Thyroid gland (tissue), 4 donors: ENCODE measurements at regions not wholly inside any gene's neighbourhood (a gene's known extent, or its start where the extent isn't known, plus 50 kb on each side); places are given as distances from the start of the nearest gene placed in this dataset.

Source experiments
- DNase-seq, 2 donors: peaks; one replicate each; pipeline ENCODE4 v3.0.0-alpha.2; 2019
- H3K27ac ChIP-seq, 3 donors: fragments of 200-600 bp; sonication (generic); 1 replicate in 2 of 3; 2 replicates in 1 of 3; pipeline ENCODE4 v1.5.1; 2016 to 2019; ENCODE audit warnings: mild to moderate bottlenecking in 1 of 3, moderate library complexity in 1 of 3
- H3K27me3 ChIP-seq: fragments of 200-600 bp; sonication (generic); one replicate; pipeline ENCODE4 v1.5.1; 2019
- H3K36me3 ChIP-seq, 2 donors: fragments of 200-600 bp; sonication (generic); one replicate each; pipeline ENCODE4 v1.5.1; 2016 to 2019
- H3K4me1 ChIP-seq, 2 donors: fragments of 200-600 bp; sonication (generic); one replicate each; pipeline ENCODE4 v1.5.1; 2017 to 2019
- H3K4me3 ChIP-seq, 3 donors: fragments of 200-600 bp; sonication (generic); replicated peaks in 1 of 3; 1 replicate in 2 of 3; 2 replicates in 1 of 3; pipeline ENCODE4 v1.5.1; 2016; ENCODE audit warnings: mild to moderate bottlenecking in 1 of 3
- H3K9me3 ChIP-seq: fragments of 200-600 bp; sonication (generic); one replicate; pipeline ENCODE4 v1.5.1; 2017
- POLR2A ChIP-seq, 2 donors: fragments of 450-650 bp; IDR thresholded peaks; one replicate each; pipeline ENCODE4 v1.6.1; 2017; ENCODE audit warnings: antibody characterized with exemption in 2 of 2, mild to moderate bottlenecking in 2 of 2, moderate library complexity in 1 of 2
- WGBS, 2 donors: methylation state at CpG; one replicate each; pipeline ENCODE4 v1.1.5; 2017; 5-methylcytosine and 5-hydroxymethylcytosine counted together
- intact Hi-C: fragments of 100-400 bp; cut with DNase I; formaldehyde crosslinking; loops from one replicate; pipeline ENCODE4 v1.15.1; 2023
- TF ChIP-seq, protein P1 (sequence below), 6 experiments: fragments of 200-600 bp in 3 of 6; fragments of 450-650 bp in 3 of 6; sonication (generic) in 3 of 6; IDR thresholded peaks; one replicate each; pipeline ENCODE4 v1.5.1; 2016 to 2019; ENCODE audit warnings: antibody characterized with exemption in 6 of 6, mild to moderate bottlenecking in 2 of 6, inconsistent platforms in 1 of 6, moderate library complexity in 1 of 6

DNA sequence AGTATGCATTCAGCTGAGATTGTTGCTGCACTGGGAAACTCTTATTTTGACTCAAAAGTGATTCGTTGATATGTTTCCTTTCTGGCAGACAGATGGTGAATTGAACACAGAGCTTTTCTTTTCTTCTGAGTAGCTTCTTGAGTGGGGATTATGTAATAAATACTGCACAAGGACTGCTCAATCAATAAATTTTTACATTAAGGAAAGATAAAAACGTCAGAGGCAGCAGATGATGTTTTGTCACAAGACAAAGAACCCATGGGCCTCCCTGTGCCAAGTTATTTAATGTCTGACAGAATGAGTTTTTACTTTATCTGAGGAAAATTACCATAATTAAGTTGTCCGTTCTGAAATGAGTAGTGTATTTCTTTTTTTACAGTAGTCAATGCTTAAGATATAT is 460.3 kb downstream of the UTRN start:
- 53 to 55% methylated on average over 3 of the region's 3 CpGs for WGBS, 2 donors
- Histone ChIP-seq H3K36me3 (peaks cover 0 to 11% of the 10 kb centered on the region in 2 donors), H3K4me3 (no peak overlapping the region), H3K4me1 (peaks cover 8 to 10% of the 10 kb centered on the region in 2 donors), H3K9me3 (no peaks in the 10 kb centered on the region), H3K27me3 (no peaks in the 10 kb centered on the region), H3K27ac (peak overlapping the region in 2 of 3 donors; percentile 1 to 41)
- intact Hi-C loops = no loop called here
- TF ChIP-seq, protein P1, sequence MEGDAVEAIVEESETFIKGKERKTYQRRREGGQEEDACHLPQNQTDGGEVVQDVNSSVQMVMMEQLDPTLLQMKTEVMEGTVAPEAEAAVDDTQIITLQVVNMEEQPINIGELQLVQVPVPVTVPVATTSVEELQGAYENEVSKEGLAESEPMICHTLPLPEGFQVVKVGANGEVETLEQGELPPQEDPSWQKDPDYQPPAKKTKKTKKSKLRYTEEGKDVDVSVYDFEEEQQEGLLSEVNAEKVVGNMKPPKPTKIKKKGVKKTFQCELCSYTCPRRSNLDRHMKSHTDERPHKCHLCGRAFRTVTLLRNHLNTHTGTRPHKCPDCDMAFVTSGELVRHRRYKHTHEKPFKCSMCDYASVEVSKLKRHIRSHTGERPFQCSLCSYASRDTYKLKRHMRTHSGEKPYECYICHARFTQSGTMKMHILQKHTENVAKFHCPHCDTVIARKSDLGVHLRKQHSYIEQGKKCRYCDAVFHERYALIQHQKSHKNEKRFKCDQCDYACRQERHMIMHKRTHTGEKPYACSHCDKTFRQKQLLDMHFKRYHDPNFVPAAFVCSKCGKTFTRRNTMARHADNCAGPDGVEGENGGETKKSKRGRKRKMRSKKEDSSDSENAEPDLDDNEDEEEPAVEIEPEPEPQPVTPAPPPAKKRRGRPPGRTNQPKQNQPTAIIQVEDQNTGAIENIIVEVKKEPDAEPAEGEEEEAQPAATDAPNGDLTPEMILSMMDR (IDR thresholded peaks at IDR 0.05) = no peak
- no peak for DNase-seq

DNA sequence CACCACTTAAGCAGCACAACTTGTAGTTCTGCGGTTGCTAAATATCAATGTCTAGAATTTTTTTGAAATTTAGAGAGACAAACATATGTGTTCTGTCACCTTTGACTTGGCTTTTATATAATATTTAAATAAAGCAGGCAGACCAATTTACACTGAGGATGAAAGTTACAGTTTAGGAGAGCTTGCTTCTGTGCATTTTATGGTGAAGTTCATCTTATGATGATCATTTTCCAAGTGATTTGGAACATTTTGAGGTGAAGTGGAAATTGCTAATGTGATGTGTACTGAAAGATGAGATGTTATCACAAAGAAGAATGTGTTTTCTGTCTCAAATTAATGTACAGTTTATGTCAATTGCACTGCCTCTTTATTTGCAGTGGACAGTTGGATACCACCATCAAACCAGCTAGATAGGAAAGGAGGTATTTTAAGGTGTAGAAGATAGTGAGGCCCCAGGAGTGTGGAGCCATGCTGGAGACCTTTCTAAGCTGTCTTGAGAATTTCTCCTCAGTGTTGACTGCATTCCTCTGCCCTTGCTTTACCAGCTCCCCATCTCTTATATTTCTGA is 461.9 kb downstream of the UTRN start:
- H3K27me3 ChIP-seq = no peaks in the 10 kb centered on the region
- no peak for DNase-seq
- 86 to 88% methylated on average over 1 of the region's 1 CpG for WGBS, 2 donors
- TF ChIP-seq, protein P1 (IDR thresholded peaks at IDR 0.05) = no peak
- TF ChIP-seq POLR2A (IDR thresholded peaks at IDR 0.05) = no peak
- no peak overlapping the region for H3K27ac ChIP-seq
- intact Hi-C loops = no loop called here
- peaks cover 8% of the 10 kb centered on the region in 2 donors for H3K4me1 ChIP-seq
- no peaks in the 10 kb centered on the region for H3K9me3 ChIP-seq
- H3K4me3 ChIP-seq = no peak overlapping the region
- H3K36me3 ChIP-seq = peaks cover 6 to 16% of the 10 kb centered on the region in 2 donors

DNA sequence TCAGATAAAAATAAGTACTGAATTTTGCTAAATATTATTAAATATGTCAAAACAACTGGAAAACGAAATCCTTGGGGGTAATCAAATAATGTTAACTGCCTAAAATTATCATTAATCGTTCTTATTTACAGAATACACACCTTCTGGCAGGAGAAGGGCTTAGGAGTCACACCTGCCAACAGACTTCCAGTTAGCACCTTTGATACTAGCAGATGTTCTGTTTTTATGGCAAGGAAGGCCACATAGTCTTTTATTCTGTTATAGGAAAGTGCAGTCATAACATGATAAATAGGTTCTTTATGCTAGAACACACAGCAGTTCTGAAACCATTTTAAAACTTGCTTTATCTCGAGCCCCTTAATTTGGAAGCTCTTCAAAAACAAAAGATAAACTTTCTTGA is 464.1 kb downstream of the UTRN start:
- H3K9me3 ChIP-seq = no peaks in the 10 kb centered on the region
- intact Hi-C loops = no loop called here
- no peak for DNase-seq
- no peak overlapping the region for H3K4me3 ChIP-seq
- no peak for TF ChIP-seq POLR2A (IDR thresholded peaks at IDR 0.05)
- TF ChIP-seq, protein P1 (IDR thresholded peaks at IDR 0.05) = no peak
- 87% methylated on average over 3 of the region's 3 CpGs for WGBS, 2 donors
- H3K4me1 ChIP-seq = peaks cover 8% of the 10 kb centered on the region in 2 donors
- no peak overlapping the region for H3K27ac ChIP-seq
- peaks cover 8 to 16% of the 10 kb centered on the region in 2 donors for H3K36me3 ChIP-seq
- H3K27me3 ChIP-seq = no peaks in the 10 kb centered on the region

DNA sequence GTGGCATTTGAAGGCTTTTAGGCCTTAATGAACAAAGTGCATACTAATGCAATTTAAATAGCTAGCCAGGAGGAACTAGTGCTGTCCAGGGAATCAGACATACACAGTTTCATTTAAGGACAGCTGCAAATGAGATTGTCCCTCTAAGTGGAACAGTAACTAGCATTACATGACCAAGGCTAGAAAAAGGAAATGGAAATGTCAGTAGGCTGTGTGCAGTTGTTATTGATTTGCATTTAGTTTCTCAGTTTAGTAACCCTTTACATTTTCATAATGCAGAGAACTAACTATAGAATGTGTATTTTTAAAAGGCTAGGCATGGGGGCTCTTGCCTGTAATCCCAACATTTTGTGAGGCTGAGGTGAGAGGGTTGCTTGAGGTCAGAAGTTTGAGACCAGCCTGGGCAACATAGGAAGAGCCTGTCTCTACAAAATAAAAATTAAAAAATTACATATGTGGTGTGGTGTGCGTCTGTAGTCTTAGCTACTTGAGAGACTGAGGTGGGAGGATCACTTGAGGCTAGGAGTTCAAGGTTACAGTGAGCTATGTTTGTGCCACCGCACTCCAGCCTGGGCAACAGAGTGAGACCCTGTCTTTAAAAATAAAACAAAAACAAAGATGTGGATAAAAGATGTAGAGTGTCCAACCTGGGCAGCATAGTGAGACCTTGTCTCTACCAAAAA is 468.0 kb downstream of the UTRN start:
- no peak for DNase-seq
- no peaks in the 10 kb centered on the region for H3K27me3 ChIP-seq
- intact Hi-C loops = no loop called here
- TF ChIP-seq POLR2A (IDR thresholded peaks at IDR 0.05) = no peak
- TF ChIP-seq, protein P1 (IDR thresholded peaks at IDR 0.05) = no peak
- H3K4me3 ChIP-seq = no peak overlapping the region
- peaks cover 8 to 12% of the 10 kb centered on the region in 2 donors for H3K36me3 ChIP-seq
- H3K4me1 ChIP-seq = peaks cover 11 to 24% of the 10 kb centered on the region in 2 donors
- H3K9me3 ChIP-seq = no peaks in the 10 kb centered on the region
- no peak overlapping the region for H3K27ac ChIP-seq
- WGBS, 2 donors = 95 to 96% methylated on average over 2 of the region's 2 CpGs

DNA sequence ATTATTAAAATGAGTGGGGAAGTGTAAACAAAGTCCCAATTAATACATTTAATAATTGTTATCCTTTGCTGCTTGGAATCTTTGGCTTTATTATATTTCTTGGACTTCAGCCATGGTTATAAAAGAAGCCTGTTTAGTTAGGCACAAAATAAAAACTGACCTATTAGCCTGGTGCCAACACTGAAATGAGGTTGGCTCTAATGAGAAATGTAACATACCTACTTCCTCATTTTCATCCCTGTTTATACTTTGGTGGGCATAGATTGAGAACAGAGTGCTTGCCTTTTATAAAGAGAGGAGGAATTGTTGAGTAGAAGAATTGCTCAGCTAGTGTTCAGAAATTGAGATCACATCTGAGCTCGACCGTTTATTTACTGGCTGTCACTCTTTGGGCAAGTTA is 471.3 kb downstream of the UTRN start:
- no peak for DNase-seq
- 63 to 67% methylated on average over 2 of the region's 2 CpGs for WGBS, 2 donors
- Histone ChIP-seq H3K4me1 (peaks cover 11 to 16% of the 10 kb centered on the region in 2 donors), H3K27me3 (no peaks in the 10 kb centered on the region), H3K9me3 (no peaks in the 10 kb centered on the region), H3K36me3 (peaks cover 5 to 6% of the 10 kb centered on the region in 2 donors), H3K27ac (peak overlapping the region in 1 of 3 donors; percentile 9), H3K4me3 (no peak overlapping the region)
- intact Hi-C loops = no loop called here
- TF ChIP-seq, protein P1 (IDR thresholded peaks at IDR 0.05) = no peak
- no peak for TF ChIP-seq POLR2A (IDR thresholded peaks at IDR 0.05)
